ENCODE measurements at regions not wholly inside any gene's neighbourhood (a gene's known extent, or its start where the extent isn't known, plus 50 kb on each side); places are given as distances from the start of the nearest gene placed in this dataset.

- no peak for DNase-seq
These were observed 808.5 kb upstream of the CELF2 start for GRCh38 chr10:10209167-10209566.

- DNase-seq = no peak
These were observed 806.3 kb upstream of the CELF2 start for GRCh38 chr10:10211409-10211808.

GRCh38 chr10:10213237-10213636, 804.4 kb upstream of the CELF2 start:
- no peak for DNase-seq

GRCh38 chr10:10222304-10222841, 795.3 kb upstream of the CELF2 start:
- no peak for DNase-seq

- no peak for DNase-seq
These were observed 794.5 kb upstream of the CELF2 start for GRCh38 chr10:10223131-10223530.

GRCh38 chr10:10225136-10225676, 792.5 kb upstream of the CELF2 start:
- DNase-seq = no peak

GRCh38 chr10:10233229-10233628, 784.4 kb upstream of the CELF2 start:
- DNase-seq = no peak

- DNase-seq = no peak
These were observed 782.7 kb upstream of the CELF2 start for GRCh38 chr10:10235003-10235402.

GRCh38 chr10:10247585-10247984, 770.1 kb upstream of the CELF2 start:
- no peak for DNase-seq

- no peak for DNase-seq
These were observed 760.8 kb upstream of the CELF2 start for GRCh38 chr10:10256860-10257259.

GRCh38 chr10:10259013-10259412, 758.7 kb upstream of the CELF2 start:
- no peak for DNase-seq

- no peak for DNase-seq
These were observed 747.3 kb upstream of the CELF2 start for GRCh38 chr10:10270126-10271050.

GRCh38 chr10:10271639-10272192, 746.0 kb upstream of the CELF2 start:
- DNase-seq = no peak

- DNase-seq = no peak
These were observed 744.0 kb upstream of the CELF2 start for GRCh38 chr10:10273661-10274060.

- no peak for DNase-seq
These were observed 737.8 kb upstream of the CELF2 start for GRCh38 chr10:10279906-10280305.

GRCh38 chr10:10292501-10292900, 725.2 kb upstream of the CELF2 start:
- no peak for DNase-seq

GRCh38 chr10:10293041-10293440, 724.6 kb upstream of the CELF2 start:
- no peak for DNase-seq

GRCh38 chr10:10293481-10293951, 724.2 kb upstream of the CELF2 start:
- DNase-seq = no peak

- no peak for DNase-seq
These were observed 723.3 kb upstream of the CELF2 start for GRCh38 chr10:10294184-10294880.

GRCh38 chr10:10294881-10295529, 722.7 kb upstream of the CELF2 start:
- no peak for DNase-seq

- DNase-seq = no peak
These were observed 722.1 kb upstream of the CELF2 start for GRCh38 chr10:10295537-10295936.

GRCh38 chr10:10302689-10303088, 715.0 kb upstream of the CELF2 start:
- DNase-seq = no peak

- no peak for DNase-seq
These were observed 710.6 kb upstream of the CELF2 start for GRCh38 chr10:10307036-10307435.
